ENCODE measurements at regions not wholly inside any gene's neighbourhood (a gene's known extent, or its start where the extent isn't known, plus 50 kb on each side); places are given as distances from the start of the nearest gene placed in this dataset.

- Histone ChIP-seq H3K36me3 (ENCODE audit: control insufficient read depth in 2 of 4, insufficient read depth in 4 of 4, low read length in 3 of 4) (no peaks in the 10 kb centered on the region), H3K4me2 (ENCODE audit: insufficient read depth in 1 of 2, low read depth in 2 of 2, low read length in 2 of 2) (no peak overlapping the region), H2BK15ac (ENCODE audit: low read length) (no peak overlapping the region), H3K18ac (ENCODE audit: extremely low read depth, low read length) (no peak overlapping the region), H3K4ac (replicated peaks; ENCODE audit: insufficient read length, low read depth, low read length) (no peak overlapping the region), H3K79me1 (ENCODE audit: low read depth, low read length) (no peaks in the 10 kb centered on the region), H3K27ac (ENCODE audit: low read depth, low read length) (no peak overlapping the region), H3K9me3 (ENCODE audit: insufficient read depth in 2 of 2, low read depth in 1 of 2, low read length in 1 of 2) (no peaks in the 10 kb centered on the region), H3K23me2 (ENCODE audit: low read depth, low read length) (no peaks in the 10 kb centered on the region), H2AK5ac (ENCODE audit: low read depth, low read length) (no peak overlapping the region), H3K4me3 (ENCODE audit: extremely low read depth in 1 of 4, insufficient read depth in 2 of 4, low read depth in 3 of 4, low read length in 4 of 4) (no peak overlapping the region), H3K23ac (ENCODE audit: insufficient read length) (no peak overlapping the region), H4K20me1 (replicated peaks in 1 of 2; ENCODE audit: control insufficient read depth in 1 of 2, insufficient read depth in 2 of 2, low read length in 2 of 2) (no peaks in the 10 kb centered on the region), H3K4me1 (replicated peaks in 1 of 4; ENCODE audit: control insufficient read depth in 3 of 4, insufficient read depth in 4 of 4, low read length in 3 of 4) (no peaks in the 10 kb centered on the region), H4K5ac (ENCODE audit: insufficient read length, low read depth, low read length) (no peak overlapping the region), H3K9ac (replicated peaks in 1 of 4; ENCODE audit: extremely low read depth in 1 of 4, low read depth in 3 of 4, low read length in 3 of 4) (no peak overlapping the region), H2BK12ac (ENCODE audit: low read depth, low read length) (no peak overlapping the region), H3K27me3 (replicated peaks in 1 of 4; ENCODE audit: control insufficient read depth in 3 of 4, extremely low read depth in 1 of 4, insufficient read depth in 3 of 4, low read length in 3 of 4) (no peaks in the 10 kb centered on the region; a peak in 1 of 7 replicates), H2BK20ac (ENCODE audit: low read length) (no peak overlapping the region), H4K8ac (ENCODE audit: extremely low read depth, insufficient read depth, low read length) (no peak overlapping the region), H2BK5ac (ENCODE audit: low read depth, low read length) (no peak overlapping the region), H3K14ac (ENCODE audit: insufficient read length) (no peak overlapping the region), H3K79me2 (ENCODE audit: control insufficient read depth in 1 of 2, insufficient read depth in 2 of 2, low read length in 2 of 2) (no peaks in the 10 kb centered on the region), H4K91ac (replicated peaks; ENCODE audit: insufficient read length, low read length) (no peak overlapping the region), H3K56ac (replicated peaks; ENCODE audit: insufficient read length, low read depth, low read length) (no peak overlapping the region), H2AFZ (ENCODE audit: low read length) (no peak overlapping the region), H2BK120ac (replicated peaks; ENCODE audit: low read depth, low read length) (no peak overlapping the region)
- ChIA-PET CTCF (ENCODE audit: partially characterized antibody) (interaction anchor here (1.3 to 1.4 kb wide), 2 partner anchors 217 to 250 kb away, joined by 3 to 4 read pairs; no protein-coding TSS in a partner anchor), POLR2A (ENCODE audit: partially characterized antibody) (no interaction called here)
- DNase-seq (ENCODE audit: low read depth in 1 of 2, low spot score in 2 of 2) (no peak), FAIRE-seq (no peak)
- WGBS, 2 experiments (ENCODE audit: extremely low coverage in 1 of 2, insufficient coverage in 1 of 2, insufficient read length in 1 of 2, insufficient replicate concordance in 2 of 2, low coverage in 1 of 2, low lambda C conversion rate in 2 of 2, missing lambda C conversion rate in 1 of 2): 91% methylated on average over 2 of the region's 2 CpGs; no CpG with 5 or more reads in 1 of the 2 experiments
- TF ChIP-seq CHD2 (IDR thresholded peaks at IDR 0.05; ENCODE audit: low read length) (no peak), ZNF274 (IDR thresholded peaks at IDR 0.05; ENCODE audit: borderline replicate concordance, extremely low read depth, low read length) (no peak)
Measured at GRCh38 chr10:94069884-94070283, 76.2 kb downstream of the PLCE1 start.

Measured in H1 (cell line).